SH-SY5Y (cell line): ENCODE measurements at regions not wholly inside any gene's neighbourhood (a gene's known extent, or its start where the extent isn't known, plus 50 kb on each side); places are given as distances from the start of the nearest gene placed in this dataset.

Experiments
- GATA2 ChIP-seq: IDR thresholded peaks from 2 replicates; pipeline ENCODE4 v1.6.1; 2011; ENCODE audit warnings: mild to moderate bottlenecking, low read depth, low read length
- GATA3 ChIP-seq: IDR thresholded peaks from 2 replicates; pipeline ENCODE4 v1.6.1; 2011; ENCODE audit warnings: low read depth, mild to moderate bottlenecking, low read length, moderate library complexity

GRCh38 chr2:16760426-16760825, 94.8 kb upstream of the CYRIA start:
- TF ChIP-seq GATA2 (no peak), GATA3 (no peak)
